Stimulated activated CD4-positive, alpha-beta T cell treated with anti-CD3 and anti-CD28 coated beads, Interleukin-2, amount 100 ng/mL, for 48 hours (primary cell): ENCODE measurements at regions not wholly inside any gene's neighbourhood (a gene's known extent, or its start where the extent isn't known, plus 50 kb on each side); places are given as distances from the start of the nearest gene placed in this dataset.
"Not testable (repeated sequence)": the region's sequence is repeated elsewhere in the genome, so short reads cannot be mapped to it uniquely, and the experiment has no call there.

Source experiments
- DNase-seq, 2 donors: peaks; one replicate each; pipeline ENCODE4 v3.0.0-alpha.2; 2020

DNA sequence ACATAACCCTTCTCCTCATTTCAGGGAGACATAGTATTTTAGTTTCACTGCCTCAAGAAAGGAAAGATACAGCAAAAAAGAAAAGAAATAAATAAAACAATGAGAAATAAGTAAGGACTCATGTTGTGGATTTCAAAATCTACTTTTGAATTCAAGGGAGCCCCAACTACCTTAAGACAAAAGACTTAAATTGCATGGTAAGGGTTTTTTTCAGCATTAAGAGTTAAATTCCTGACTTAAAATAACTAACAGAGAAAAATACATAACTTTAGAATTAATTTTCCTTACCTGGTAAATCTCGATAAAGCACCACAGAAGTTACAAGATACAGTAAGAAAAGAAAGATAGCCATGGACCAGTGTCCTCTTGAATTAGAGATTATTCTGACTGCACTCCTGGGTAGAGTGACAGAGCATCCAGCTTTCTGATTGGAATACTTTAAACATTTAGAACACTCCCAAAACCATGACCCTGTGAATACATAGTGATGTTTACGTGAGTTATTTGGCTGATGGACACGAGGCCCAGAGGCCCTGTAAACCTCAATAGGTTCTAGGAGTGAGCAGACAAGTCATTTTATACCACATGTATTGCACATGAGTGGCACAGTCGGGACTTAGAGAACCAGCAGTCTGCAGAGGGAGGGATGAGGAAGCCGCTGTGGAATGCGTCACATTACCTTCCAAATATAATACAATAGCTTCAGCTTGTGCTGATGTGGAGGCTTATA lies 292.5 kb upstream of the SEMA3C start:
- no peak for DNase-seq

DNA sequence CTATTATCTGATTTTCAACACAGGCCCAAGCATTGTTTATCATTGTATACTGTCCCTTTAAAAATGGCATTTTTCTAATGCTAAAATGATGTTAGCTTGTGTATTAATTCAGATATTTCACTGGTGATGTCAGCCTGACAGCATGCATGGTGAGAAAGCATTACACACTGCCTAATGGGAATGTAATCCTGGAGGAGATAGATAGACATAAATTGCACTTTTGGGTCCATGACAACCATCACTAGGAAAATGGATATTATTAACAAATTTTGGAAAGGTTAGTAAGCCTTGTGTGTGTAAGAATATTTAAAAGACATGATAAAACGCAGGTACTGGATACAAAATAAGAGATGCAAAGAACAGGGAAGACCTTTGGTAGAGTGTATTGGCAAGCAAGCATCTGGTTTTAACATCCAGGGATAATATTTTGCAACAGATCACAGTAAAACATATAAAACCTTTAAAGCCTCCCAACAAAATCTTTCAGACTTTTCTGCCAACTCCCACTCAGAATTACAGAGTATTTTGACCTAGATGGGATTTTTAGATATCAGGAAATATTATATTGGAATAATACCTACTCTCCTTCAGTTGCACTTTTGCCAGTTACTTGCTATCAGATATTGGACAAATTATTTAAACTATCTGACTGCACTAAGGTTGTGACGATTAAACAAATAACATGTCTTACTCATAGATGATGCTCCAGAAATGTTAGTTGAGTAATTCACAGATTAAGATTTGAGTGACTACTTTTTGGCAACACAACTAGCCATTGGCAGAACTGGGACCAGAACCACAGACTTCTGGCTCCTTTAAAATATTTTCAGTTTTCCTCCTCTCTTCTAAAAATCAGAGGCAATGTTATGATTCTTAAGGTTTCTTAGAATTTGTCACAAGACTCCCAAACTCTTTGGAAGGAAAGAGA lies 291.6 kb upstream of the SEMA3C start:
- DNase-seq: no peak

DNA sequence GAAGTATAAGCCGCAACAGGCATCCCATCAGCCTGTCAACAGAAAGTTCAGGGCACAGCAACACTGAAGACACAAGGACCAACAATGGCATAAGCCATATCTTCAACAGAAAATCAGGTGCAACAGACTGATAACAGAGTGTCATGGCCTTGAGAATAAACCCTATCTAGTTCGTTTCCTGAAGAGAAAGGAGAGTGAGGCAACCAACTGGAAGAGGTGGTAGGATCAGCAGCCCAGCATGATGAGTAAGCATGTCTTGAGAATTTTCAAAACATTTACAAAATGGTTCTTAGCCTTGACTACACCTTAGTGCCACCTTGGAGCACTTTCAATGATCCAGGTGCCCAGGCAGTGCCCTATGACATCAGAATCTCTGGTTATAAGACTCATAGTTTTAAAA lies 290.2 kb upstream of the SEMA3C start:
- no peak for DNase-seq

DNA sequence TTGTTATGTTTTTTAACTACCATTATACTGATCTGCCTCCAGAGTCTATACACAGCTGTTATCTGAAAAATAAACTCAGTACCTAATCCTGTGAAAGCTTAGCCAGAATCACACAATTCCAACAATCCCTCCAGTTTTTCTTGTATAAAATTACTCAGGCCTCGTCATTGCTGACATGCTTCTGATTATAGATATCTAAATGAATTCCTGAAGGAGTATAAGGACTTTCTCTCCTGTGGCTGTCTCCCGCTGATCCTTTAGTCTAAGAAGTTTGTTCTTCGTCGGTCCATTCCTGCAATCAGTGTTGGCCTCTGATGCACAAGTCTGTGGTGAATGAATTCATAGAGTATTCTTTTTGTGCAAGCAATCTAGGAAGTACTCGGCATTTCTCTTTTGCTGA lies 288.9 kb upstream of the SEMA3C start:
- no peak for DNase-seq

DNA sequence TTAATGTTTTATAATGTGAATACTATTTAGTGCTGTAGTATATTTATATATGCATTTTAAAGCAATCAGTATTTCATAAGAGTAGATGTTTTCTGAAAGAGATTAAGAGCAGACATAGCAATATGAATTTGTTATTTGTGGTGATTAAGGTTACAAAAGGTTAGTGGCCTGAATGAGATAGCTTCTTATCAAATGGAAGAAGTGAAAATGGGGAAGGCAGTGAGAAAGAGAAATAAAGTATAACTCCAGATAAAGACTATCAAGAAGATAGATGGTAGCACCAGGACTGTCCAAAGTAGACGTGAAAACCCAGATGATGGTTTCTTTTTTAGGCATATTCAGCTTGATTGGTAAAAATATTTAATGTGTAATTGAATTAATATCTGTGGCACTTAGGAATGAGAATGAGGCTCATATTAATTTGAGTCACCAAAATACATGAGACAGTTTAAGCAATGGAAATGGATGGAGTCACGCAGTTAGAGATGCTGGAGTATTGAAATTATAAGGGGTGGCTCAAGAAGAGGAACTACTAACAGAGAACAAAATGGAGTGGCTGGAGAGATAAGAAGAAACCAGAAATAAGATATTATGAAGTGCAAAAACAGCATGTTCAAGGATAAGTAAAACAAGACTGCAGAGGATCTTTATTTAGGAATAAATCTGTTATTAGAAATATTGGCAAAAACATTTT lies 288.0 kb upstream of the SEMA3C start:
- DNase-seq: no peak

DNA sequence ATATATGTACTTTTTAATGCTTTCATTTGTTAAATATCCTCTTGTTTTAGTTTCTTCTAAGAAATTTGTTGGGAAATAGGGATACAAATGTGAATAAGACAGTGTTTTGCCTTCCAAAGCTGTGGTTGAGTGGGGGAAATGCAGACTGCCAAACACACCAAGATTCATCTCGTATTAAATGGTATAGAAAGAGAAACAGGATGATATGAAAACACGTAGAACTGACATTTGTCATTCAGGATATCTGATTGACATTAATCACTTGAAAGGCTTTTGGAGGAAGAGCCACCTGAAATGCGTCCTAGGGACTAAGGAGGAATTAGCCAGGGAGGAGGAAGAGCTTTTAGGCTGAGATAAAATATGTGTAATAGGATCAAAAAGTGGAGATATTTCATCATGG lies 287.4 kb upstream of the SEMA3C start:
- DNase-seq: no peak

DNA sequence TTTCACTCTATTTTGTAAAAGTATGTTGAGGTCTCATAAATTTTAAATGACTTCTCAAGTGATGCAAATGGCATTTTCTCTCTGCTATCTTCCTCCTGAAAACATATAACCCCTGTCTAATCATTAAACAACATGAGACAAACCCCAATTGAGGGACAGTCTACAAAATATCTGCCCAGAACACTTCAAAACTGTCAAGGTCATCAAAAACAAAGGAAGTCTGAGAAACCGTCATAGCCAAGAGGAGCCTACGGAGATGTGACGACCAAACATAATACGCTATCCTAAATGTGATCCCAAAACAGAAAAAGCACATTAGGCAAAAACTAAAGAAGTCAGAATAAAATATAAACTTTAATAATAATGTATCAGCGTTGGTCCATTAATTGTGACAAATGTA lies 282.3 kb upstream of the SEMA3C start:
- DNase-seq: no peak

DNA sequence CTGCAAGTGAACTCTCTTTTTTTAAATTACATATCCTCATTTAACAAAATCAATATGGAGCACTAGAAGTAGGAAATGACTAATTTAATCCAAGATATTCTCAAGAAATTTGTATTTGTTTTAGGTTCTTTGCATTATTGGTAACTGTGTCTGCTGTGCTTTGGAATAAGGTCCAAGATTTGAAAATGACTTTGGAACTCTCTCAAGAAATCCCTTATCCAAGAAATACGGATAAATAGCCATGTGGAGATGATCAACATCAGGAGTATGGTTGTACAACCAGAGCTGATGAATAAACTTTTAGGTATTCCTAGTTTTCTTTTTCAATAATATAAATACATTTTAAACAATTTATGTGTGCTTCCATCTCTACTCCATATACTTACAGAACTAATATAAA lies 279.9 kb upstream of the SEMA3C start:
- DNase-seq: no peak

DNA sequence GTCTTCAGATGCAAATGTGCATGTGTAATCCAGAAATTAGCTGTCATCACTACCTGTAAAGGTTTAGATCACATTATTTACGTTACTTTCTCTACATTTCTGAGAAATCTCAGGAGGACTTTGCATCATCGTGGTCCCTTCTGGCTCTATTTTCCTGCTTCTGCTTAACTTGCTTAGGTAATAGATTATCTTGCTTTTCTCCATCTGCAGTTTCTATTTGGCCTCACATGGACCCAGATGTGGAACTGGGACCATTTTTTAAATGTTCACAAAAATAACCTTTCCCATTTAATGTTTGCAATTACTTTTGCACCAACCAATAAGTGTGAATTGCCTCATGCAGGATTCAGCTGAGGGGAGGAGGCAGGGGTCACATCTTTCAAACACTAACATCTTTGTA lies 278.4 kb upstream of the SEMA3C start:
- no peak for DNase-seq

DNA sequence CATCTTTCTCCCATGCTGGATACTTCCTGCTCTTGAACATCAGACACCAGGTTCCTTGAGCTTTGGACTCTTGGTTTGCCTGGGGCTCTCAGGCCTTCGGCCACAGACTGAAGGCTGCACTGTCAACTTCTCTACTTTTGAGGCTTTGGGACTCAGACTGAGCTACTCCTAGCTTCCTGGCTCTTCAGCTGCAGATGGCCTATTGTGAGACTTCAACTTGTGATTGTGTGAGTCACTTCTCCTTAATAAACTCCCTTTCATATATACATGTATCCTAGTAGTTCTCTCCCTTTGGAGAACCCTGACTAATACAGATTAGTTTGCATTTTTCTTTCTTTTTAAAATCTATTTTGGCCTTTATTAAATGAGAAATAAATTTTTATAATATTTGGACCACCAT lies 276.2 kb upstream of the SEMA3C start:
- no peak for DNase-seq

DNA sequence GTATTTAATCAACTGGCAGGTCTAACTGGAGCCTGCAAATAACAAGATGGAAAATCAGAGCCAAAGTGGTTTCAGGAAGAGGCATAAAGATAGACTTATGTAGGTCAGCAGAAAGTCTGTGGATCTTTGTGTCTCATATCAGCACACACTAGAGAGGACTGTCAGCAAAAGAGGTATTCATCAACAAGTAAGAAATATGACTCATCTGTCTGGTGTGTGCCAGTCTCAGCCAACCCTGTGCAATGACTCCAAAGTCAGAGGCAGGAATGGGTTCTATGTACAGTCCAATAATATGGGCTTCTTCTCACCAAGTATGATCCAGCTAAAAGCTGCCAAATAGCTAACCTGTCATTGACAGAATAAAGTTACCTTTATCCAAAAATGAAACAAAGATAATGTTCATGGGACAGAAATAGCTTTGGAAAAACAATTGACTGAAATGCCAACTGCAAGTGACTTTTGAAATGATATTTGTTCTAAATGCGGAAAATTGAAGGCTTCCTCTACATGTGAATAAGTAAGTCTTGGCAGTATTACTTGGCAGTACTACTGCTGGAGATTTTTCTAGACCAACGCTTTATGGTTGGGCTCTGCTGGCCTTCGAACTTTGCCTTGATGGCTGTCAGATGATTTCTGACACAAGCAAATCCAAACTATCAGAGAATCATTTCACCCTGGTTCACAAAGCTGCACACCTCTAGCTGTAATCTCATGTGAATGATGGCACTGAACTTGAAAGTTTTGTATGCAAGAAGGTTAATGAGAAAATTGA lies 272.3 kb upstream of the SEMA3C start:
- DNase-seq: no peak

DNA sequence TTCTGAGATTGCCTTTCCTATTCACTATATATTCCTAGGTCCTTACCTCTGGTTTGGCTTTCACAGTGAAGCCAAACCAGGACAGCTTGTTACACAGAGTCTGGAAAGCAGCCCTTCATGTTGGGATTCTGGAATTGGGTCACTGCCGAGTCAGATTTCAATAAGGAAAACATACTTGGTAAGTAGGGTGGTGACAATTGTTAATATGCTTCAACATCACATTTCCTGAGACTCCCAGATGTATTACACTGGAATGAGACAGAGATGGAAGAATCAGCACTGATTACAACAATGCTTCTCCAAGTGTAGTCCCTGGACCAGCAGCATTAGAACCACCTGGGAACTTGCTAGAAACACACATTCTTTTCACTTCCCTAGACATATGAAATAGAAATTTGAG lies 268.9 kb upstream of the SEMA3C start:
- DNase-seq: no peak

DNA sequence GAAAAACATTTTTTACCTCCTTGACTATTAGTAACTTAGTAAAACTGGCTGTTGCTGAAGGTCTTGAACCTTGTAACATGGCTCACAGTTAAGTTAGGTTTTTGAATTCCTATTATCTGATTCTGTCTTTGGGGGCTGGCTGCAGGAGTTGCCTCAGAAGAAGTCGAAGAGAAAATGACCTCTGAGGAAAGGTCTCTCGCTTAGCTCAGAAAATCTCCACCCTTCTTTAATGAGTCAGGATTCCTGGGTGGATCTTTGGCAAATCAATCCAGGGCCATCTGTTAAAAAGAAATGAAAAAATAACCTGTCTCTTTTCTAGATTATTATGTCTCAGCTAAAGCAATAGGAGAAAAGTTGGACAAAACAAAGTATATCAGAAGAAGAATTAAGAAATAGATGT lies 267.8 kb upstream of the SEMA3C start:
- DNase-seq: no peak

DNA sequence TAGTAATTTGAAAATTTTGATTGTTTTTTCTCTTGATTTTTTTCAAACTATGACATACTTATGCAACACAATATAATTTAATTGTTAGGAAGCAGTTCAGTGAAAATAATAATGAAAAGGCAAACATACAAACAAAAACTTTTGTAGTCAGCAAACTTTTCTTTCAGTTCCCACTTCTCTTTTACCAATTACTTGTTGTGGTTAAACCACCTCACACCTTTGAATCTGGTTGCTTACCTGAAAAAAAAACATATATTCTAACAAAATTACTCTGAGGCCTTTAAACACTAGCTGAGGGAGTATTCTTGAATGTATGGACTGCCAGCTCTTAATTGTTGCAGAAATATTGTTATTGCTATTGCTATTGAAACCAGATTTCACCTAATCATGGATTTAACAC lies 266.2 kb upstream of the SEMA3C start:
- DNase-seq: no peak

DNA sequence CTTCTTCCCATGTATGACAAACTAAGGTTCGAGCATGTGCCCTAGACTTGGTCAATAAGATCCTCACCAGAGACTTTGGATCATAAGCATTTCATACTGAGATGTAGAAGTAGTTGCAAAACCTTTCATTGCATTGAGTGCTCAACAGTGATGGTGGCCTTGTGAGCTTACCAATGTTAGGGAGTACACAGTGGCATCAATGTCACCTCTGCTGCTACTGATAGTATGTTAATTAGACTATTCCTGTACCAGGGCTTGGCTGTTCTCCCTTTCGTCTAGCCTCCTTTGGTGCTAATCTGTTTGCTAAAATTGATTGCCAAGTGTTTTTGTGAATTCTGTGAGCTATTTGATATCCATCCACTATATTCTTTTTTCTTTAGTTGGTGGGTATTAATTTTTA lies 264.5 kb upstream of the SEMA3C start:
- no peak for DNase-seq

DNA sequence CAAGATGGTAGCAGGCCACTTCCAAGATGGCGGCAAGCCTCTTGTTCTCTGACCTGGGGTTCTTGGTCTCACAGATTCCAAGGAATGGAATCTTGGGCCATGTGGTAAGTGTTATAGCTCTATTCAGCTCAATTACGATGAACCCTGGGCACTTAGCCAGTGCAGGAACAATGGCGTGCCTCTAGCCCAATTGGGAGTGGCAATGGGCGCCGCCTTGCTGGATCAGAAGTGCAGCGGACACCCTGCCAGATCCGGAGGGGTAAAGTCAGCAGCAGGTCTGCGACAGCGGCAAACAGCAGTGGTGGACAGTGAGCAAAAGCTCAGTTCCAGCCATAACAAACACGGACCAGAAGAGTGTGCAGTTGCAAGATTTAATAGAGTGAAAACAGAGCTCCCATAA lies 263.2 kb upstream of the SEMA3C start:
- DNase-seq: not testable (repeated sequence)

DNA sequence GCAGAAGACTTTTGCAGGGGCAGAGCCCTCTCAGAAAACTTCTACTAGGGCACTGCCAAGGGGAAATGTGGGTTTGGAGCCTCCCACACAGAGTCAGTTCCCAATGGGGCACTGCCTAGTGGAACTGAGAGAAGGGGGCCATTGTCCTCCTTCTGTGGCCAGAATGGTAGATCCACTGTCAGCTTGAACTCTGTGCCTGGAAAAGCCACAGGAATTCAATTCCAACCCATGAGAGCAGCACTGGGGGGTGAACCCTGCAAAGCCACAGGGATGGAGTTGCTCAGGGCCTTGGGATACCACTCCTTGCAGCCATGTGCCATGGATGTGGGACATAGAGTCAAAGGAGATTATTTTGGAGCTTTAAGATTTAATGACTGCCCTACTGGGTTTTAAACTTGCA lies 262.2 kb upstream of the SEMA3C start:
- DNase-seq: no peak

DNA sequence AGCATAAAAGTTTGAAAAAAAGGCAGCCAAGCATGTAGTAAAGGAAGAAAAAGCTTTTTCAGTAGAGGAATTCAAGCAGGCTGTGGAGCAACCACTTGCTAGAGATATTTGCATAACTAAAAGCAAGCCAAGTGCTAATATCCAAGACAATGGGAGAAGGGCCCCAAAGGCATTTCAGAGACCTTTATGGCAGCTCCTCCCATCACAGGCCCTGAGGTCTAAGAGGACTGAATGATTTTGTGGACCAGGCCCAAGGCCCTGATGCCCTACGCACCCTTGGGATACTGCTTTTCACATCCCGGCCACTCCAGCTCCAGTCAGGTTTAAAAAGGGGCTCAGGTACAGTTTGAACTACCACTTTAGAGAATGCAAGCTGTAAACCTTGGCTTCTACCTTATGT lies 261.7 kb upstream of the SEMA3C start:
- DNase-seq: no peak

DNA sequence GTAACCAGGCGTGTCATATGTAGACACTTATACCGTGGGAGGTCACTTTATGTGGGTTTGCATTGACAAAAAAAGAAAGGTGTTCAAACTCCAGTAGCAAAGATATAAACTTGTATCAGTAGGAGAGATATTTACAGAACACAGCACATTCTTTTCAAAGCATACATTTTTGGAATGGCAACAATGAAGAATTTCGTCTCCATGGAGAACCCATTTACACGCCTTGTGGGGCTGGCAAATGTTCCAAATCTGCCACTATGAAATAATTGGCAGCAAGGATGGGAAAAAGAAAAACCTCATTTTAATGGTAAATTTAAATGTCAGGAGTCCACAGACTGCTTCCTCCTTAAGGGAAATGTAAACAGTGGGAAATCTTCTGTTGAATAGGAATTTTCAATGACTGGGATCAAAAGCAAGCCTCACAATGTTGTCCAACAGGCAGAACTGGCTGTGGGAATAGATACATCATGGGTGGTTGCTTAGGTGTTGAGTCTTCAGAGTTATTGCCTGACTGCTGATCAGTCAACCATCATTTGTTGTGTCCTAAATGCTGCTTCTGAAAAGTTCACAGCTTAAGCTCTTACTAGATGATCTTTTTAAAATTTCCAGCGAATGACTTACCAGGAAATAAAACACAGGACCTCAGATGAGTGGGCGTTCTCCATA lies 256.6 kb upstream of the SEMA3C start:
- DNase-seq: no peak

DNA sequence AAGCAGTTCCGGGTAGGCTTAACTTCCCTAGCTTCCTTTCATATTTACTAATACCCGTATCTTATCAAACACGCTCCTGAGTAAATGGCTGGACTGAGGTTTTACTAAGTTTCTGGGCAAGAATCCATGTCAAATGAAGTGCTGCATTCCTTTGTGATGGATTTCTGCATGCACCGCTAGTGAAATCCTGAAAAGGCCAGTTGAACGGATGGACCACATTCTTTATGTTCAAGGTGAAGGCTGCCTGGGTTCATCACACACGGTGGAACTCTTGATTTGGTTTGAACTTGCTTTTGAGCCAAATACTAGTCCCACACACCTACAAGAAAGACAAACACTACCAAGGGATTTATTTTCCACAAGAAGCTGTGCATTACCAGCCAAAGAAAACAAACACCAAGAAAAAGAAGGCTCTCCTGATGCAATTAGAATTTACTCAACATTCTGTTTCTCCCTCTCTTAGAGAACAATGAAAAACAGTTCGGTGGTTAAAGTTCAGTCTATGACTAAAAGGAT lies 255.0 kb upstream of the SEMA3C start:
- no peak for DNase-seq

DNA sequence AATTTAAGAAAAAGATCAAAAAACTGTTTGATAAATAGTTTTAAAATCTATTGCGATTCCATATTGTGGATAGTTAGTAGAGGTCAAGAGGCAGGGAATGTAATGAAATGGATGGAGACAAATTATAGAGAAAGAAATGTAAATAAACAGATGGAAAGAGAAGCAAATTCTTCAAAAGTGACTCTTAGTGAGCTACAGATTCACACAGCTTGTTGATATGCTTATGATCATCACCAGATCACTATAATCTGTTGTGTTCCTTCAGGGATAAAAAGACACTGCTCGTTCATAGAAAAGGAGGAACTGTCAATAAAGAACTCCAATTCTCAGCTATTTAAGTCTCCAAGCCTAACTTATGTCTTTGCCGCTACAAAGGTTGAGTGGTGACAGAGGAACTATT lies 251.4 kb upstream of the SEMA3C start:
- DNase-seq: no peak

DNA sequence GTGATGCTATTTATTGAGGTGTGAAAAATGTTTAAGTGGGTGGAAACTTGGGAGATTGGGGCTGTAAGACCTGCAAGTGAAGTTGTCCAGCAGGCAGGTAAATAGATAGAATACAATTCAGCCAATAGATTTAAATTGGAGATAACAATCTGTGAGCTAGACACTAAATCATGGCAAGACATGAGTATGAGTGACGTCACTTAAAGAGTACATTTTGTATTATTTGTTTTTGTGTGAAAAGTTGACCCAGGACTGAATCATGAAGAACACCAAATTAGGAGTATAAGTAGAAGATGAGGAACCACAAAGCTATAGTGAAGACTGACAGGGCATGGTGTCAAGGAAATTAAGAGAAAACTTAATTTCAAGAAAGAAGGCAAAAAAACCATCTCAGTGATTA lies 249.1 kb upstream of the SEMA3C start:
- no peak for DNase-seq
